ENCODE measurements at regions not wholly inside any gene's neighbourhood (a gene's known extent, or its start where the extent isn't known, plus 50 kb on each side); places are given as distances from the start of the nearest gene placed in this dataset.

GRCh38 chr4:12875640-12876243, 608.4 kb downstream of the RAB28 start:
- no peak for TF ChIP-seq CTCF (IDR thresholded peaks at IDR 0.05)
- TF ChIP-seq POLR2A (IDR thresholded peaks at IDR 0.05): no peak

Measured in right lobe of liver (tissue), 4 donors.